GM23248 (cell line): ENCODE measurements at regions not wholly inside any gene's neighbourhood (a gene's known extent, or its start where the extent isn't known, plus 50 kb on each side); places are given as distances from the start of the nearest gene placed in this dataset.

Source experiments
- EZH2 ChIP-seq: fragments of 200-600 bp; sonication (generic); IDR thresholded peaks from 2 replicates; pipeline ENCODE4 v1.6.1; 2018; ENCODE audit warnings: antibody characterized with exemption, mild to moderate bottlenecking; ENCODE audit not compliant: insufficient read depth, poor library complexity, severe bottlenecking
- EZH2phosphoT487 ChIP-seq: fragments of 200-600 bp; sonication (generic); IDR thresholded peaks from 2 replicates; pipeline ENCODE4 v1.6.1; 2018; ENCODE audit warnings: antibody characterized with exemption, moderate library complexity, mild to moderate bottlenecking, low read depth; ENCODE audit not compliant: insufficient read depth

- no peak for TF ChIP-seq EZH2phosphoT487
- no peak for TF ChIP-seq EZH2
Observed at GRCh38 chr4:136575146-136575545, 957.1 kb downstream of the PCDH18 start.
